ENCODE measurements at regions not wholly inside any gene's neighbourhood (a gene's known extent, or its start where the extent isn't known, plus 50 kb on each side); places are given as distances from the start of the nearest gene placed in this dataset.

DNA sequence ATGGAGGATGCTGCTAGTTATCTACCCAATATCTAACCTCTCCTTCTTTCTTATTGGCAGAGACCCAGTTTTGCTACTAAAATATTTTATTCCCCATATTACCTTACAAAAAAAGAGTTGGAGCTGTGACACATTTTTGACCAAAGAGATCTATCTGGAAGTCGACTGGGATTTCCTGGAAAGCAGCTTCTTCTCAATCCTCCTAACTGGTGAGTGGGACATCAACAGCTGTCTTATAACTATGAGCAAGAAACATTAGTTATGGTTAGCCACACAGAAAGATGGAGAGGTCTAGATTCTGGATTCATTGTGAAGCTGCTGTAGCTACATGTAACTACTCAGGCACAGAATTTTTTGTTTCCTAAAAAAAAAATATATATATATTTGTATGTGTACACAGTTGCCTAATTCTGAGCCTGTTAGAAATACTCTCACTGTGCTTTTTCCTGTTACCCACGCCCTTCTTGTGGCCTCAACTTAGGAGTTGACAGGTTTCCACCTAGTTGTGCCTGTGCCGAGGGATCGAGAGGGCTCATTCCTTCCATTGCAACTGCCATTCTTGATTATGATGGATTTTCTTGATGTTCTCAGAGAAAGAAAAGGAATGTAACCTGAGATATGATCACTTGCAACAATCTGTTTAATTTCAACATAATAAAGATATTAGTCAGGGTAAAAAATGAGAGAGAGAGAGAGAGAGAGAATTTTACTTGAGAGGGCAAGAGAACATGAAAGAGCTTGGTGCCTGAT lies 142.0 kb downstream of the SLC17A6 start:
- Histone ChIP-seq H3K4me2 (ENCODE audit: extremely low read depth, insufficient read depth, low read length) (no peak overlapping the region), H4K20me1 (ENCODE audit: control insufficient read depth, extremely low read depth, insufficient read depth, low read length) (no peaks in the 10 kb centered on the region), H3K4me1 (ENCODE audit: control insufficient read depth, extremely low read depth, insufficient read depth, low read length) (no peaks in the 10 kb centered on the region), H3K9ac (ENCODE audit: insufficient read depth, low read length) (no peak overlapping the region), H3K36me3 (ENCODE audit: control insufficient read depth, insufficient read depth, low read length) (no peaks in the 10 kb centered on the region), H3K27me3 (ENCODE audit: control insufficient read depth, insufficient read depth, low read length) (no peaks in the 10 kb centered on the region), H3K9me3 (ENCODE audit: control insufficient read depth, insufficient read depth, low read depth, low read length) (no peaks in the 10 kb centered on the region), H3K79me2 (ENCODE audit: control insufficient read depth, insufficient read depth, low read length) (no peaks in the 10 kb centered on the region), H3K4me3 (replicated peaks in 1 of 4; ENCODE audit: control extremely low read depth in 1 of 4, insufficient read depth in 1 of 4, low read depth in 3 of 4, low read length in 4 of 4) (no peak overlapping the region), H3K27ac (ENCODE audit: insufficient read depth, low read length) (no peak overlapping the region), H2AFZ (ENCODE audit: low read length) (no peak overlapping the region)
- DNase-seq (ENCODE audit: low read depth in 2 of 2), result peak in 1 of 2 donors; percentile 73
- TF ChIP-seq, protein P1, sequence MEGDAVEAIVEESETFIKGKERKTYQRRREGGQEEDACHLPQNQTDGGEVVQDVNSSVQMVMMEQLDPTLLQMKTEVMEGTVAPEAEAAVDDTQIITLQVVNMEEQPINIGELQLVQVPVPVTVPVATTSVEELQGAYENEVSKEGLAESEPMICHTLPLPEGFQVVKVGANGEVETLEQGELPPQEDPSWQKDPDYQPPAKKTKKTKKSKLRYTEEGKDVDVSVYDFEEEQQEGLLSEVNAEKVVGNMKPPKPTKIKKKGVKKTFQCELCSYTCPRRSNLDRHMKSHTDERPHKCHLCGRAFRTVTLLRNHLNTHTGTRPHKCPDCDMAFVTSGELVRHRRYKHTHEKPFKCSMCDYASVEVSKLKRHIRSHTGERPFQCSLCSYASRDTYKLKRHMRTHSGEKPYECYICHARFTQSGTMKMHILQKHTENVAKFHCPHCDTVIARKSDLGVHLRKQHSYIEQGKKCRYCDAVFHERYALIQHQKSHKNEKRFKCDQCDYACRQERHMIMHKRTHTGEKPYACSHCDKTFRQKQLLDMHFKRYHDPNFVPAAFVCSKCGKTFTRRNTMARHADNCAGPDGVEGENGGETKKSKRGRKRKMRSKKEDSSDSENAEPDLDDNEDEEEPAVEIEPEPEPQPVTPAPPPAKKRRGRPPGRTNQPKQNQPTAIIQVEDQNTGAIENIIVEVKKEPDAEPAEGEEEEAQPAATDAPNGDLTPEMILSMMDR (conservative IDR thresholded peaks at IDR 0.05 in 1 of 2, IDR thresholded peaks at IDR 0.05 in 1 of 2; ENCODE audit: low read depth in 1 of 2, low read length in 2 of 2), result no peak
- TF ChIP-seq EZH2 (IDR thresholded peaks at IDR 0.05; ENCODE audit: low read length, missing control alignments), result no peak

DNA sequence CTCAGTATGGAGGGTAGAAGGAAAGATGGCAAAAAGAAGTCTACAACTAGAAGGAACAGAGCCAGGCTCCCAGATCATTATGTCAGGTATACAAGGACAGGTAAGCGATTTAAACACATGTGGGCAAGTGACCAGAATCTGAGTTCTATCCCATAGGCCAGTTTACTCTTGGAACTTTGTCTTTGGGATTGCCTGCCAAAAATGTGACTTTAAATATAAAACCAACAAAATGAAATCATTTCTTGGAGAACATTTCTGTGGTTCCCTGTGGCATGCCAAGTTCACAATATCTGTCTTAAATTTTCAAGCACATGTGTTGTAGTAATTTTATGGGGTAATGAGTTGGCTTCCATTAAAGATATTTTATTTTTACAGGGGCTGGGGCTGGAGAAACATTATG lies 141.0 kb downstream of the SLC17A6 start:
- Histone ChIP-seq H3K4me2 (ENCODE audit: extremely low read depth, insufficient read depth, low read length) (no peak overlapping the region), H3K9me3 (ENCODE audit: control insufficient read depth, insufficient read depth, low read depth, low read length) (no peaks in the 10 kb centered on the region), H3K36me3 (ENCODE audit: control insufficient read depth, insufficient read depth, low read length) (no peaks in the 10 kb centered on the region), H2AFZ (ENCODE audit: low read length) (no peak overlapping the region), H3K79me2 (ENCODE audit: control insufficient read depth, insufficient read depth, low read length) (no peaks in the 10 kb centered on the region), H3K4me1 (ENCODE audit: control insufficient read depth, extremely low read depth, insufficient read depth, low read length) (no peaks in the 10 kb centered on the region), H3K27ac (ENCODE audit: insufficient read depth, low read length) (no peak overlapping the region), H3K4me3 (replicated peaks in 1 of 4; ENCODE audit: control extremely low read depth in 1 of 4, insufficient read depth in 1 of 4, low read depth in 3 of 4, low read length in 4 of 4) (no peak overlapping the region), H4K20me1 (ENCODE audit: control insufficient read depth, extremely low read depth, insufficient read depth, low read length) (no peaks in the 10 kb centered on the region), H3K9ac (ENCODE audit: insufficient read depth, low read length) (no peak overlapping the region), H3K27me3 (ENCODE audit: control insufficient read depth, insufficient read depth, low read length) (no peaks in the 10 kb centered on the region)
- peak; percentile 14 to 79 for DNase-seq (ENCODE audit: low read depth in 2 of 2)
- TF ChIP-seq, protein P1 (conservative IDR thresholded peaks at IDR 0.05 in 1 of 2, IDR thresholded peaks at IDR 0.05 in 1 of 2; ENCODE audit: low read depth in 1 of 2, low read length in 2 of 2), result no peak
- TF ChIP-seq EZH2 (IDR thresholded peaks at IDR 0.05; ENCODE audit: low read length, missing control alignments), result no peak

DNA sequence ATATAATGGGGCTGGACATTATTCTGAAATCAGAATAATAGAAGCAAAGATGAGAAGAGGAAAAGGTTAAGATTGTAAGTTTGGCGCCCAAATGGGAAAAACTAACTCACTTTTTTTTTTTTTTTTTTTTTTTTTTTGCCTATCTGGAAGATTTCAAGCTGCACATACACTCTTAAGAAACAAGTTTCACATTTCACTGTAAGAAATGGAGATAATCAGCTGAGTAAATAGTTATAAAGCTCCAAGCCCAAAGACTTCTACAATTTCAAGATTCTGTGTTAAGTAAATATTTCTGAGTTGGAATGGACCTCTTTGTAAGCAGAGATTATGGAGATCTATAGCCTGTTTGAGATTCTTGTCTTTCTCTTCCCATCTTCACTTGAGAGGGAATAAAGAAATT lies 140.0 kb downstream of the SLC17A6 start:
- no peaks in the 10 kb centered on the region for H3K27me3 ChIP-seq (ENCODE audit: control insufficient read depth, insufficient read depth, low read length)
- no peak overlapping the region for H2AFZ ChIP-seq (ENCODE audit: low read length)
- no peaks in the 10 kb centered on the region for H4K20me1 ChIP-seq (ENCODE audit: control insufficient read depth, extremely low read depth, insufficient read depth, low read length)
- H3K36me3 ChIP-seq (ENCODE audit: control insufficient read depth, insufficient read depth, low read length), result no peaks in the 10 kb centered on the region
- H3K27ac ChIP-seq (ENCODE audit: insufficient read depth, low read length), result no peak overlapping the region
- H3K9me3 ChIP-seq (ENCODE audit: control insufficient read depth, insufficient read depth, low read depth, low read length), result no peaks in the 10 kb centered on the region
- no peak overlapping the region for H3K4me3 ChIP-seq (replicated peaks in 1 of 4; ENCODE audit: control extremely low read depth in 1 of 4, insufficient read depth in 1 of 4, low read depth in 3 of 4, low read length in 4 of 4)
- H3K9ac ChIP-seq (ENCODE audit: insufficient read depth, low read length), result no peak overlapping the region
- H3K4me1 ChIP-seq (ENCODE audit: control insufficient read depth, extremely low read depth, insufficient read depth, low read length), result no peaks in the 10 kb centered on the region
- no peak overlapping the region for H3K4me2 ChIP-seq (ENCODE audit: extremely low read depth, insufficient read depth, low read length)
- TF ChIP-seq, protein P1 (conservative IDR thresholded peaks at IDR 0.05 in 1 of 2, IDR thresholded peaks at IDR 0.05 in 1 of 2; ENCODE audit: low read depth in 1 of 2, low read length in 2 of 2), result no peak
- no peak for TF ChIP-seq EZH2 (IDR thresholded peaks at IDR 0.05; ENCODE audit: low read length, missing control alignments)
- no peaks in the 10 kb centered on the region for H3K79me2 ChIP-seq (ENCODE audit: control insufficient read depth, insufficient read depth, low read length)
- no peak for DNase-seq (ENCODE audit: low read depth in 2 of 2)

Measured in fibroblast of lung (primary cell).